ENCODE measurements at regions not wholly inside any gene's neighbourhood (a gene's known extent, or its start where the extent isn't known, plus 50 kb on each side); places are given as distances from the start of the nearest gene placed in this dataset.
"Not testable (repeated sequence)": the region's sequence is repeated elsewhere in the genome, so short reads cannot be mapped to it uniquely, and the experiment has no call there.

- DNase-seq (ENCODE audit: low read depth, low spot score) (no peak), ATAC-seq (no peak)
- no peaks in the 10 kb centered on the region; the same call in 1 of the 2 replicates for H3K9me3 ChIP-seq (ENCODE audit: control insufficient read depth, insufficient read depth, low read depth, low read length)
- ChIA-PET CTCF (no interaction called here), POLR2A (no interaction called here)
- no peaks in the 10 kb centered on the region for H3K4me1 ChIP-seq (ENCODE audit: control insufficient read depth, insufficient read depth, low read length)
- TF ChIP-seq SIN3A (IDR thresholded peaks at IDR 0.05; ENCODE audit: borderline replicate concordance, insufficient read depth, low read depth, low read length): no peak
- TF ChIP-seq CTCF (IDR thresholded peaks at IDR 0.05): peak; percentile 37; the same call in 1 of the 2 replicates
- H3K4me3 ChIP-seq (ENCODE audit: low read depth in 2 of 2, low read length in 2 of 2): no peak overlapping the region
- no peak overlapping the region for H3K27ac ChIP-seq (ENCODE audit: low read length)
- BruUV-seq (replicated peaks): no TSS peak
- no peaks in the 10 kb centered on the region for H3K27me3 ChIP-seq (ENCODE audit: control insufficient read depth, insufficient read depth, low read length)
- intact Hi-C loops (cut with micrococcal nuclease; ENCODE audit: unreplicated experiment): no loop called here
- in situ Hi-C loops (cut with HindIII; ENCODE audit: low pct_unique_long_range_greater_than_20kb, low sequenced_read_pairs): no loop called here
- no peaks in the 10 kb centered on the region for H3K36me3 ChIP-seq (ENCODE audit: control insufficient read depth, insufficient read depth, low read length)
Measured at GRCh38 chrX:140034916-140035315, 69.6 kb upstream of the CXorf66 start.

GRCh38 chrX:140022482-140022881 lies 57.2 kb upstream of the CXorf66 start:
- no peaks in the 10 kb centered on the region for H3K9me3 ChIP-seq (ENCODE audit: control insufficient read depth, insufficient read depth, low read depth, low read length)
- in situ Hi-C loops (cut with HindIII; ENCODE audit: low pct_unique_long_range_greater_than_20kb, low sequenced_read_pairs) (no loop called here), intact Hi-C loops (cut with micrococcal nuclease; ENCODE audit: unreplicated experiment) (no loop called here)
- H3K27me3 ChIP-seq (ENCODE audit: control insufficient read depth, insufficient read depth, low read length): no peaks in the 10 kb centered on the region
- no peak overlapping the region for H3K4me3 ChIP-seq (ENCODE audit: low read depth in 2 of 2, low read length in 2 of 2)
- ChIA-PET CTCF (no interaction called here), POLR2A (no interaction called here)
- TF ChIP-seq POLR2AphosphoS5 (IDR thresholded peaks at IDR 0.05; ENCODE audit: low read depth, low read length) (no peak), REST (IDR thresholded peaks at IDR 0.05; ENCODE audit: insufficient read depth in 1 of 2, low read depth in 2 of 2, low read length in 1 of 2) (no peak), CTCF (IDR thresholded peaks at IDR 0.05) (no peak), SIN3A (IDR thresholded peaks at IDR 0.05; ENCODE audit: borderline replicate concordance, insufficient read depth, low read depth, low read length) (no peak), TCF7L2 (IDR thresholded peaks at IDR 0.05; ENCODE audit: low read depth, low read length) (no peak)
- BruUV-seq (replicated peaks): no TSS peak
- no peak for DNase-seq (ENCODE audit: low read depth, low spot score)
- H3K36me3 ChIP-seq (ENCODE audit: control insufficient read depth, insufficient read depth, low read length): no peaks in the 10 kb centered on the region
- H3K4me1 ChIP-seq (ENCODE audit: control insufficient read depth, insufficient read depth, low read length): no peaks in the 10 kb centered on the region
- no peak for ATAC-seq
- no peak overlapping the region for H3K27ac ChIP-seq (ENCODE audit: low read length)

- DNase-seq (ENCODE audit: low read depth, low spot score); H3K4me3 ChIP-seq (ENCODE audit: low read depth in 2 of 2, low read length in 2 of 2); POLR2A ChIA-PET; CTCF ChIA-PET; BruUV-seq (replicated peaks); intact Hi-C loops (cut with micrococcal nuclease; ENCODE audit: unreplicated experiment); H3K27me3 ChIP-seq (ENCODE audit: control insufficient read depth, insufficient read depth, low read length); in situ Hi-C loops (cut with HindIII; ENCODE audit: low pct_unique_long_range_greater_than_20kb, low sequenced_read_pairs); H3K36me3 ChIP-seq (ENCODE audit: control insufficient read depth, insufficient read depth, low read length); H3K4me1 ChIP-seq (ENCODE audit: control insufficient read depth, insufficient read depth, low read length); ATAC-seq; H3K9me3 ChIP-seq (ENCODE audit: control insufficient read depth, insufficient read depth, low read depth, low read length); H3K27ac ChIP-seq (ENCODE audit: low read length): not testable (repeated sequence)
Measured at GRCh38 chrX:140019134-140019533, 53.8 kb upstream of the CXorf66 start.
